ENCODE measurements at regions not wholly inside any gene's neighbourhood (a gene's known extent, or its start where the extent isn't known, plus 50 kb on each side); places are given as distances from the start of the nearest gene placed in this dataset.

- POLR2A ChIA-PET = no interaction called here
- H3K27ac Mint-ChIP-seq = no peak overlapping the region
Measured at GRCh38 chr1:70893381-70893780, 154.2 kb downstream of the PTGER3 start.

GRCh38 chr1:70895531-70895930 lies 152.1 kb downstream of the PTGER3 start:
- Mint-ChIP-seq H3K27ac (no peak overlapping the region), H3K27me3 (no peaks in the 10 kb centered on the region), H3K36me3 (ENCODE audit: low read depth) (no peaks in the 10 kb centered on the region), H3K9me3 (no peaks in the 10 kb centered on the region), H3K4me1 (ENCODE audit: low read depth) (no peaks in the 10 kb centered on the region), H3K4me3 (no peak overlapping the region)
- no peaks in the 10 kb centered on the region for H3K36me3 ChIP-seq (ENCODE audit: insufficient read depth, low read length)
- H3K27me3 ChIP-seq (ENCODE audit: control insufficient read depth in 1 of 2, insufficient read depth in 2 of 2, low read length in 2 of 2) = peaks cover 0 to 3% of the 10 kb centered on the region in 2 experiments
- H3K27ac ChIP-seq (ENCODE audit: low read depth in 1 of 2, low read length in 2 of 2) = no peak overlapping the region
- intact Hi-C loops (cut with DNase I, micrococcal nuclease) = no loop called here
- no peaks in the 10 kb centered on the region for H3K4me1 ChIP-seq (ENCODE audit: insufficient read depth, low read length)
- ChIA-PET CTCF (no interaction called here), POLR2A (no interaction called here)
- no peak for DNase-seq
- no peak for TF ChIP-seq CTCF (IDR thresholded peaks at IDR 0.05)
- ATAC-seq (ENCODE audit: poor library complexity) = no peak
- no peak overlapping the region for H3K4me3 ChIP-seq (ENCODE audit: low read length)
- no peaks in the 10 kb centered on the region for H3K9me3 ChIP-seq (ENCODE audit: control insufficient read depth in 1 of 2, insufficient read depth in 1 of 2, low read length in 2 of 2)

More at GRCh38 chr1:70893381-70893780, 154.2 kb downstream of the PTGER3 start:
- no peak for DNase-seq
- no peaks in the 10 kb centered on the region for H3K9me3 Mint-ChIP-seq
- no peak overlapping the region for H3K27ac ChIP-seq (ENCODE audit: low read depth in 1 of 2, low read length in 2 of 2)
- no peak overlapping the region for H3K4me3 ChIP-seq (ENCODE audit: low read length)
- no peaks in the 10 kb centered on the region for H3K9me3 ChIP-seq (ENCODE audit: control insufficient read depth in 1 of 2, insufficient read depth in 1 of 2, low read length in 2 of 2)
- intact Hi-C loops (cut with DNase I, micrococcal nuclease) = no loop called here
- CTCF ChIA-PET = no interaction called here
- no peak overlapping the region for H3K4me3 Mint-ChIP-seq
- no peaks in the 10 kb centered on the region for H3K36me3 Mint-ChIP-seq (ENCODE audit: low read depth)
- TF ChIP-seq CTCF (IDR thresholded peaks at IDR 0.05) = no peak
- peaks cover 0 to 3% of the 10 kb centered on the region in 2 experiments for H3K27me3 ChIP-seq (ENCODE audit: control insufficient read depth in 1 of 2, insufficient read depth in 2 of 2, low read length in 2 of 2)
- ATAC-seq (ENCODE audit: poor library complexity) = no peak
- H3K36me3 ChIP-seq (ENCODE audit: insufficient read depth, low read length) = no peaks in the 10 kb centered on the region
- H3K4me1 ChIP-seq (ENCODE audit: insufficient read depth, low read length) = no peaks in the 10 kb centered on the region
- H3K27me3 Mint-ChIP-seq = no peaks in the 10 kb centered on the region
- no peaks in the 10 kb centered on the region for H3K4me1 Mint-ChIP-seq (ENCODE audit: low read depth)

- CTCF ChIA-PET = interaction anchor here (1.7 kb wide), 1 partner anchor 28 kb away, joined by 3 read pairs; no protein-coding TSS in a partner anchor
- H3K4me1 Mint-ChIP-seq (ENCODE audit: low read depth) = no peaks in the 10 kb centered on the region
- H3K9me3 Mint-ChIP-seq = no peaks in the 10 kb centered on the region
- no peaks in the 10 kb centered on the region for H3K27me3 Mint-ChIP-seq
- no peak for DNase-seq
- no peak overlapping the region for H3K27ac ChIP-seq (ENCODE audit: low read depth in 1 of 2, low read length in 2 of 2)
- POLR2A ChIA-PET = no interaction called here
- no peaks in the 10 kb centered on the region for H3K36me3 ChIP-seq (ENCODE audit: insufficient read depth, low read length)
- no peaks in the 10 kb centered on the region for H3K36me3 Mint-ChIP-seq (ENCODE audit: low read depth)
- H3K4me3 ChIP-seq (ENCODE audit: low read length) = no peak overlapping the region
- intact Hi-C loops (cut with DNase I, micrococcal nuclease) = no loop called here
- no peak for ATAC-seq (ENCODE audit: poor library complexity)
- no peaks in the 10 kb centered on the region for H3K9me3 ChIP-seq (ENCODE audit: control insufficient read depth in 1 of 2, insufficient read depth in 1 of 2, low read length in 2 of 2)
- no peak overlapping the region for H3K27ac Mint-ChIP-seq
- H3K27me3 ChIP-seq (ENCODE audit: control insufficient read depth in 1 of 2, insufficient read depth in 2 of 2, low read length in 2 of 2) = no peaks in the 10 kb centered on the region
- no peaks in the 10 kb centered on the region for H3K4me1 ChIP-seq (ENCODE audit: insufficient read depth, low read length)
- no peak overlapping the region for H3K4me3 Mint-ChIP-seq
- no peak for TF ChIP-seq CTCF (IDR thresholded peaks at IDR 0.05)
Measured at GRCh38 chr1:70896224-70896623, 151.4 kb downstream of the PTGER3 start.

Data from CD4-positive, alpha-beta T cell (primary cell).